ENCODE measurements at regions not wholly inside any gene's neighbourhood (a gene's known extent, or its start where the extent isn't known, plus 50 kb on each side); places are given as distances from the start of the nearest gene placed in this dataset.
"Not testable (repeated sequence)": the region's sequence is repeated elsewhere in the genome, so short reads cannot be mapped to it uniquely, and the experiment has no call there.

GRCh38 chr10:117754770-117755658 lies 212.5 kb downstream of the EMX2 start:
- DNase-seq = no peak

GRCh38 chr10:117755659-117756014 lies 213.1 kb downstream of the EMX2 start:
- DNase-seq = no peak

- DNase-seq = no peak
Measured at GRCh38 chr10:117757086-117757720, 214.7 kb downstream of the EMX2 start.

GRCh38 chr10:117759266-117759665 lies 216.7 kb downstream of the EMX2 start:
- DNase-seq = no peak

GRCh38 chr10:117761695-117762094 lies 219.1 kb downstream of the EMX2 start:
- no peak for DNase-seq

- DNase-seq = no peak
Measured at GRCh38 chr10:117762126-117762818, 219.7 kb downstream of the EMX2 start.

GRCh38 chr10:117762819-117763172 lies 220.2 kb downstream of the EMX2 start:
- no peak for DNase-seq

- no peak for DNase-seq
Measured at GRCh38 chr10:117763528-117763927, 221.0 kb downstream of the EMX2 start.

GRCh38 chr10:117768333-117769042 lies 225.9 kb downstream of the EMX2 start:
- no peak for DNase-seq

GRCh38 chr10:117775526-117775925 lies 233.0 kb downstream of the EMX2 start:
- no peak for DNase-seq

- DNase-seq = not testable (repeated sequence)
Measured at GRCh38 chr10:117777222-117777621, 234.7 kb downstream of the EMX2 start.

GRCh38 chr10:117778241-117778640 lies 235.7 kb downstream of the EMX2 start:
- no peak for DNase-seq

- no peak for DNase-seq
Measured at GRCh38 chr10:117780411-117780810, 237.9 kb downstream of the EMX2 start.

GRCh38 chr10:117781216-117781831 lies 238.8 kb downstream of the EMX2 start:
- no peak for DNase-seq

- DNase-seq = no peak
Measured at GRCh38 chr10:117782276-117782675, 239.7 kb downstream of the EMX2 start.

- DNase-seq = no peak
Measured at GRCh38 chr10:117783698-117784395, 241.3 kb downstream of the EMX2 start.

GRCh38 chr10:117784776-117785175 lies 242.2 kb downstream of the EMX2 start:
- no peak for DNase-seq

GRCh38 chr10:117788911-117789310 lies 246.4 kb downstream of the EMX2 start:
- DNase-seq = no peak

GRCh38 chr10:117790179-117790578 lies 247.6 kb downstream of the EMX2 start:
- no peak for DNase-seq

- DNase-seq = no peak
Measured at GRCh38 chr10:117790621-117791020, 248.1 kb downstream of the EMX2 start.

GRCh38 chr10:117792214-117792613 lies 249.7 kb downstream of the EMX2 start:
- no peak for DNase-seq

- DNase-seq = no peak
Measured at GRCh38 chr10:117796130-117796745, 250.5 kb downstream of the RAB11FIP2 start.

All from NCI-H524 treated with DMSO at 0.1 percent for 48 hours (cell line).